LNCaP clone FGC (cell line): ENCODE measurements at regions not wholly inside any gene's neighbourhood (a gene's known extent, or its start where the extent isn't known, plus 50 kb on each side); places are given as distances from the start of the nearest gene placed in this dataset.

Experiments used
- DNase-seq: peaks from one replicate; pipeline ENCODE4 v3.0.0-alpha.2; 2011; ENCODE audit warnings: low read depth
- H3K4me3 ChIP-seq: 2 replicates; pipeline ENCODE4 v1.5.1; 2011; ENCODE audit warnings: mild to moderate bottlenecking, low read depth, low read length, control low read depth
- TF ChIP-seq, protein P1 (sequence below): IDR thresholded peaks from 2 replicates; pipeline ENCODE4 v1.5.1; 2012; ENCODE audit warnings: mild to moderate bottlenecking; ENCODE audit not compliant: control insufficient read depth, insufficient read depth; ENCODE audit errors: extremely low read depth

DNA sequence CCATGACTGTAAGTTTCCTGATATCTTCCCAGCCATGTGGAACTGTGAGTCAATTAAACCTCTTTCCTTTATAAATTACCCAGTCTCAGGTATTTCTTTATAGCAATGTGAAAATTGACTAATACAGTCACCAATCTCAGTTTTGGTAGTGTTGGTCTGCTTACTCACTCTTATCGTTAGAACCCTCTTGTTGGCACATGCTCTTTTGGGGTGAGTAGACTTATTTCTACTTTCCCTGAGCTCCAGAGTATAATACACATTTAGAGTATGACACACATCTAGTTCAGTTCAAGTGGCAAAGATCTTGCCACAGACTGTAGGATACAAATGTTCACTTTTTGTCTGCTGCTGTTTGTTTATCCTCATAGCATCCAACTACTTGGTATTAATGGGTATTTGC, 347.5 kb upstream of the CELF4 start:
- no peak for DNase-seq
- TF ChIP-seq, protein P1, sequence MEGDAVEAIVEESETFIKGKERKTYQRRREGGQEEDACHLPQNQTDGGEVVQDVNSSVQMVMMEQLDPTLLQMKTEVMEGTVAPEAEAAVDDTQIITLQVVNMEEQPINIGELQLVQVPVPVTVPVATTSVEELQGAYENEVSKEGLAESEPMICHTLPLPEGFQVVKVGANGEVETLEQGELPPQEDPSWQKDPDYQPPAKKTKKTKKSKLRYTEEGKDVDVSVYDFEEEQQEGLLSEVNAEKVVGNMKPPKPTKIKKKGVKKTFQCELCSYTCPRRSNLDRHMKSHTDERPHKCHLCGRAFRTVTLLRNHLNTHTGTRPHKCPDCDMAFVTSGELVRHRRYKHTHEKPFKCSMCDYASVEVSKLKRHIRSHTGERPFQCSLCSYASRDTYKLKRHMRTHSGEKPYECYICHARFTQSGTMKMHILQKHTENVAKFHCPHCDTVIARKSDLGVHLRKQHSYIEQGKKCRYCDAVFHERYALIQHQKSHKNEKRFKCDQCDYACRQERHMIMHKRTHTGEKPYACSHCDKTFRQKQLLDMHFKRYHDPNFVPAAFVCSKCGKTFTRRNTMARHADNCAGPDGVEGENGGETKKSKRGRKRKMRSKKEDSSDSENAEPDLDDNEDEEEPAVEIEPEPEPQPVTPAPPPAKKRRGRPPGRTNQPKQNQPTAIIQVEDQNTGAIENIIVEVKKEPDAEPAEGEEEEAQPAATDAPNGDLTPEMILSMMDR, result no peak
- no peak overlapping the region for H3K4me3 ChIP-seq

DNA sequence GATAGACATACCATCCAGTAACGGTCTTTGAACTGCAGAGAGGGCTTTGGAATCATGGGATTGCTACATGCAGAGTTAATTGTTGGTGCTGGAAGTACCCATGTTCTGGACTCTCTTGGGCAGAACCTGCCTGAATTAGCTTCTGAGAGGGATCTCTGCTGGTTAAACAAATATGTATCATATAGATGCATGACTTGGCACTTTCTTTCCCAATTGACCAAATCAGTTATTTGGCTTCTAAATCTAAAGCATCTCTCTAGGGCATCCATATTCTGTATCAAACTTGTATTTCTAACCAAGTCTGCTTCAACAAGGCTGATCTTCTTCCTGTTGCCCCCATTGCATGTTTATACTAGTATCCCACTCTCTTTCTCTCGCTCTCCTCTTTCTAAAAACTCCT, 336.7 kb upstream of the CELF4 start:
- TF ChIP-seq, protein P1, result no peak
- no peak overlapping the region for H3K4me3 ChIP-seq
- DNase-seq, result no peak

DNA sequence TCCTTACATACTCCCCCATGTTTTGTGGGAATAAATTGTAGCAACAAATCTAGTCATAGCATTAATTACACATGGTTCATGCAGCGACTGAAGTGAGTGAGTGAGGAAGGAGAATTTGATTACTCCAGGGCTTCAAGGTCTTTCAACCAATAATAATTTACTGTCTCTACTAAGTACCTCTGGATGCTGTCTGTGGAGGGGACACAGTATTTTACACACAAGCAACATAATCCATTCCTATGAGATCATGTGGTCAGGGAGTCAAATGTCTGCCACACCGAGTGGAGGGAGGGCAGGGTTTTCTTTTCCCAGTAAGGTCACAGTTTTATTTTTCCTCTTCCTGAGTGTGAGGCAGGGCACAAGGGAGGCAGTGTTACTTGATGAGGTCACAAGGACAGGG, 334.7 kb upstream of the CELF4 start:
- TF ChIP-seq, protein P1, result no peak
- DNase-seq, result no peak
- H3K4me3 ChIP-seq, result no peak overlapping the region

DNA sequence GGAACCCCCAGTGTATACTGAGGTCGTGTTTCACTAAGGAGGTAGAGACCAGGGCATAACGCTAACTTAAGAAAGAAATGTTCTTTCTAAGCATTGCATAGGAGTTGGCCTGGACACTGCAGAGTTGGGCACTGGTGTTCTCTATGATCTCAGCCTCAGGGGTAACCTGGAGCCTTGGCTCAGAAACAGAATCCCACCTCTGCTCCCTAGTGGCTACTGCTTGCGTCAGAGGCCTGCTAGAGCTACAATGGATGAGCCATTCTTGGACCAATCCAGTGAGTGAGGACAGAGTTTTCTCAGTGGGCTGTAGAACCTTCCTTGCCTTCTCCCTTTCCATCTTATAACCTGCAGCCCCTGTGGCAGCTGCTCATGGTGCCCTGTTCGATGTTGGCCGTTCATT, 324.4 kb upstream of the CELF4 start:
- TF ChIP-seq, protein P1, result no peak
- no peak for DNase-seq
- no peak overlapping the region for H3K4me3 ChIP-seq

DNA sequence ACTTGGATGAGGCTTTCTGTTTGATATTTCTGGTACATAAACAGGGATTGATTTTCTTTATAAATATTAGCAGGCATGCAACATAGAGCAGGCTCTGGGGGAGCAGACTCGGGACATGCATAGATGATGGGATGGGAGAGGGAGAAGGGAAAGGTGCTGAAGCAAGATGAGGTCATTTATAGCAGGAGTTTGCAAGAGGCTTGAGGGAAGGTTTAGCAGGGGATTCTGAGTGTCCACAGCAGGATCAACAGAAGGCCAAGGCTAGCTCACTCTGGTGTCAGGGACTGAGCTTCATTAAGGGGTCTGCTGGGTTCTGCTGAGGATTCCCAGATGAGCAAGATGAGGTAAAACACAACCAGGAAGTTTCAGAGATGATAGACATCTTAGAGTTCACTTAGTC, 309.1 kb upstream of the CELF4 start:
- TF ChIP-seq, protein P1, result no peak
- H3K4me3 ChIP-seq, result no peak overlapping the region
- no peak for DNase-seq

DNA sequence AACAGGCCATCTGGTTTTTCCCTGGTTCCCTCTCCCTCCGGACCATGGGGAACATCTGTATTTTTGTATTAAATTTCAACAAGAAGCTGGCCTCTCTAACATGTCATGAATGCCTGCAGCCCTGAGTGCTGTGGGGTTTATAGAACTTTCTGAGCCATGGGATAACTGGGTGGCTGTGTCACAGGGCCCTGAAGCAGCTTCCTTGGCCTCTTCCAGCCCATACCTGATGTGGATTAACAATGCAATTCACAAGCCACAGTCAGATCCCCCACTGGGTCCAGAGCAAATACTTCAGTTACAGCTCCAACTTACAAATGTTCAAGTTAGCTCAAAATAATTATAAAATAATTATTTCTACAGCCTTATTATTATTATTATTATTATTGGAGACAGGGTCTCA, 307.8 kb upstream of the CELF4 start:
- TF ChIP-seq, protein P1, result no peak
- no peak overlapping the region for H3K4me3 ChIP-seq
- DNase-seq, result no peak

DNA sequence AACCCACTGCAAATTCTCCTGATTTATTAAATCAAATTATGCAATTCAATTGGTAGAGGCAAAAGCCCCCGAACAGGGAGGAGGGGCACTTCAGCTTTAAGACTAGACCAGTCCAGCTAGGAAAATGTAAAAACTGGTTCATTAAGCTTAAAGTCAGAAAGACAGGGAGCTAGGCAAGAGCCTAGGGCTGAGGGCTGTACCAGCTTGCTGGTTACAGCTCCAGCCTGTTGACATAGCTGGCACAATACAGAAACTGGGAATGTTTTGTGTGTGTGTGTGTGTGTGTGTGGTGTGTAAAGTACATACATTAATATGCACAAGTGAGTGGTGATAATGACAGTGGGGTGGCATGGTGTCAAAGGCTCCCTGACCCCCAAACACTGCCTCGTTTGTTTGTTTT, 307.0 kb upstream of the CELF4 start:
- H3K4me3 ChIP-seq, result no peak overlapping the region
- TF ChIP-seq, protein P1, result no peak
- no peak for DNase-seq
